ENCODE measurements at regions not wholly inside any gene's neighbourhood (a gene's known extent, or its start where the extent isn't known, plus 50 kb on each side); places are given as distances from the start of the nearest gene placed in this dataset.

GRCh38 chr14:54208751-54209150, 188.1 kb upstream of the CDKN3 start:
- TF ChIP-seq MAX (IDR thresholded peaks at IDR 0.05) (no peak), YY1 (IDR thresholded peaks at IDR 0.05; ENCODE audit: low read depth) (no peak), TAF1 (IDR thresholded peaks at IDR 0.05; ENCODE audit: low read depth) (no peak), TEAD4 (IDR thresholded peaks at IDR 0.05) (no peak), REST (IDR thresholded peaks at IDR 0.05; ENCODE audit: low read depth) (no peak), EGR1 (IDR thresholded peaks at IDR 0.05) (no peak), EP300 (IDR thresholded peaks at IDR 0.05; ENCODE audit: borderline replicate concordance) (no peak), RAD21 (IDR thresholded peaks at IDR 0.05; ENCODE audit: low read depth) (no peak), CREB1 (IDR thresholded peaks at IDR 0.05; ENCODE audit: low read depth) (no peak), USF1 (IDR thresholded peaks at IDR 0.05) (no peak), ZBTB7A (IDR thresholded peaks at IDR 0.05; ENCODE audit: low read depth) (no peak)

All from Ishikawa (cell line).